HG02642 (cell line): ENCODE measurements at regions not wholly inside any gene's neighbourhood (a gene's known extent, or its start where the extent isn't known, plus 50 kb on each side); places are given as distances from the start of the nearest gene placed in this dataset.

Experiments used
- ATAC-seq: cut with Tn5 transposase; IDR thresholded peaks from one replicate; pipeline ENCODE4 v1.9.1; 2021; ENCODE audit warnings: mild to moderate bottlenecking; ENCODE audit not compliant: unreplicated experiment, poor library complexity

- ATAC-seq, result no peak
Observed at GRCh38 chr10:90372451-90372850, 485.4 kb downstream of the HTR7 start.

- no peak for ATAC-seq
Observed at GRCh38 chr10:90373911-90374310, 483.9 kb downstream of the HTR7 start.

GRCh38 chr10:90378524-90379076 is 479.2 kb downstream of the HTR7 start:
- ATAC-seq, result no peak

GRCh38 chr10:90381468-90381867 is 476.4 kb downstream of the HTR7 start:
- ATAC-seq, result no peak

- ATAC-seq, result no peak
Observed at GRCh38 chr10:90389876-90390275, 468.0 kb downstream of the HTR7 start.

GRCh38 chr10:90394311-90394710 is 463.5 kb downstream of the HTR7 start:
- no peak for ATAC-seq

GRCh38 chr10:90396721-90397120 is 461.1 kb downstream of the HTR7 start:
- no peak for ATAC-seq

- ATAC-seq, result no peak
Observed at GRCh38 chr10:90398566-90398965, 459.3 kb downstream of the HTR7 start.

- no peak for ATAC-seq
Observed at GRCh38 chr10:90399782-90400181, 458.1 kb downstream of the HTR7 start.

GRCh38 chr10:90403211-90404000 is 454.4 kb downstream of the HTR7 start:
- ATAC-seq, result no peak

- ATAC-seq, result no peak
Observed at GRCh38 chr10:90407131-90407530, 450.7 kb downstream of the HTR7 start.

- no peak for ATAC-seq
Observed at GRCh38 chr10:90407851-90408250, 450.0 kb downstream of the HTR7 start.

- no peak for ATAC-seq
Observed at GRCh38 chr10:90412582-90412981, 445.3 kb downstream of the HTR7 start.

- no peak for ATAC-seq
Observed at GRCh38 chr10:90413196-90413595, 444.6 kb downstream of the HTR7 start.

GRCh38 chr10:90414926-90415325 is 442.9 kb downstream of the HTR7 start:
- no peak for ATAC-seq

- no peak for ATAC-seq
Observed at GRCh38 chr10:90417029-90417428, 440.8 kb downstream of the HTR7 start.

- no peak for ATAC-seq
Observed at GRCh38 chr10:90417476-90418210, 440.2 kb downstream of the HTR7 start.

- no peak for ATAC-seq
Observed at GRCh38 chr10:90418869-90419652, 438.8 kb downstream of the HTR7 start.

- peak; percentile 85 for ATAC-seq
Observed at GRCh38 chr10:90420637-90421318, 437.1 kb downstream of the HTR7 start.

GRCh38 chr10:90421874-90422273 is 436.0 kb downstream of the HTR7 start:
- ATAC-seq, result no peak
